Endothelial cell of umbilical vein (primary cell): ENCODE measurements at regions not wholly inside any gene's neighbourhood (a gene's known extent, or its start where the extent isn't known, plus 50 kb on each side); places are given as distances from the start of the nearest gene placed in this dataset.

Source experiments
- BruUV-seq: library from RNA; stranded (reverse); fragments of 400-500 nt; replicated peaks from 2 replicates; lab custom pipeline; 2021; lab: Mats Ljungman, UMichigan
- CTCF ChIA-PET: fragments of 300-600, 350-600 bp; sonication (Branson Sonifier 250); formaldehyde crosslinking; loops from one replicate; lab custom pipeline; 2021; ENCODE audit warnings: antibody characterized with exemption, inconsistent platforms; lab: Charles Lee
- POLR2A ChIA-PET: fragments of 300-600, 350-600 bp; sonication (Branson Sonifier 250); formaldehyde crosslinking; loops from one replicate; lab custom pipeline; 2021; ENCODE audit warnings: antibody characterized with exemption, inconsistent platforms; lab: Charles Lee
- DNase-seq: peaks from one replicate; pipeline ENCODE4 v3.0.0-alpha.2; 2011; ENCODE audit warnings: low read depth, low spot score
- FAIRE-seq: peaks from 2 replicates; lab custom pipeline; 2011; peaks lifted over from hg19 to GRCh38; lab: Jason Lieb, UNC
- H2AFZ ChIP-seq: 2 replicates; pipeline ENCODE4 v1.6.0; 2012; ENCODE audit warnings: low read depth, low read length, control low read depth, inconsistent platforms
- H3K27ac ChIP-seq: 2 replicates; pipeline ENCODE4 v1.5.1; 2011; ENCODE audit warnings: low read depth, mild to moderate bottlenecking, control low read depth, low read length, moderate library complexity; ENCODE audit not compliant: insufficient read depth
- H3K27me3 ChIP-seq, 2 experiments: 2 replicates each; pipeline versions ENCODE4 v1.6.0 to v1.6.1; 2011; ENCODE audit warnings: low read length in 2 of 2, mixed read lengths in 1 of 2; ENCODE audit not compliant: control insufficient read depth in 2 of 2, insufficient read depth in 2 of 2
- H3K36me3 ChIP-seq, 2 experiments: 2 replicates in 1 of 2; 3 replicates in 1 of 2; pipeline ENCODE4 v1.5.1; 2011; ENCODE audit warnings: low read length in 2 of 2, mild to moderate bottlenecking in 1 of 2, moderate library complexity in 1 of 2; ENCODE audit not compliant: control insufficient read depth in 2 of 2, insufficient read depth in 2 of 2; ENCODE audit errors: extremely low read depth in 1 of 2
- H3K4me1 ChIP-seq: 3 replicates; pipeline ENCODE4 v1.5.1; 2011; ENCODE audit warnings: mild to moderate bottlenecking, low read length; ENCODE audit not compliant: control insufficient read depth, insufficient read depth; ENCODE audit errors: extremely low read depth
- H3K4me2 ChIP-seq: 2 replicates; pipeline ENCODE4 v1.6.1; 2011; ENCODE audit warnings: low read length, control low read depth, mixed read lengths; ENCODE audit not compliant: insufficient read depth
- H3K4me3 ChIP-seq, 3 experiments: fragments of 200-600 bp in 1 of 3; sonication (generic), shearing (Covaris generic) in 1 of 3; replicated peaks in 1 of 3; 2 replicates each; pipeline ENCODE4 v1.5.1; 2011 to 2016; ENCODE audit warnings: control low read depth in 3 of 3, low read length in 3 of 3, mild to moderate bottlenecking in 2 of 3, inconsistent platforms in 1 of 3, low read depth in 1 of 3, moderate library complexity in 1 of 3; ENCODE audit not compliant: insufficient read depth in 1 of 3
- H3K79me2 ChIP-seq: 2 replicates; pipeline ENCODE4 v1.6.0; 2012; ENCODE audit warnings: low read length, inconsistent platforms; ENCODE audit not compliant: control insufficient read depth, insufficient read depth
- H3K9ac ChIP-seq: replicated peaks from 2 replicates; pipeline ENCODE3; 2011; ENCODE audit warnings: low read length, control low read depth; ENCODE audit not compliant: insufficient read depth; ENCODE audit errors: extremely low read depth
- H3K9me1 ChIP-seq: replicated peaks from 3 replicates; pipeline ENCODE4 v1.6.0; 2011; ENCODE audit warnings: mild to moderate bottlenecking, low read length; ENCODE audit not compliant: control insufficient read depth, insufficient read depth; ENCODE audit errors: extremely low read depth
- H3K9me3 ChIP-seq: replicated peaks from 2 replicates; pipeline ENCODE4 v1.5.1; 2012; ENCODE audit warnings: low read length, inconsistent platforms; ENCODE audit not compliant: control insufficient read depth, insufficient read depth
- H4K20me1 ChIP-seq: replicated peaks from 2 replicates; pipeline ENCODE3; 2011; ENCODE audit warnings: mild to moderate bottlenecking, low read length; ENCODE audit not compliant: control insufficient read depth, insufficient read depth; ENCODE audit errors: extremely low read depth
- CTCF ChIP-seq, 2 donors: IDR thresholded peaks; 1 replicate in 1 of 2; 2 replicates in 1 of 2; pipeline ENCODE4 v1.5.1; 2011; ENCODE audit warnings: low read length in 2 of 2, mild to moderate bottlenecking in 2 of 2, moderate library complexity in 2 of 2, control low read depth in 1 of 2, inconsistent platforms in 1 of 2, low read depth in 1 of 2; ENCODE audit not compliant: insufficient read depth in 1 of 2; ENCODE audit errors: extremely low read depth in 1 of 2
- EZH2 ChIP-seq: IDR thresholded peaks from 2 replicates; pipeline ENCODE4 v1.6.1; 2012; ENCODE audit warnings: borderline replicate concordance, low read depth, mild to moderate bottlenecking, moderate library complexity, low read length, inconsistent platforms; ENCODE audit not compliant: severe bottlenecking
- FOS ChIP-seq: IDR thresholded peaks from 2 replicates; pipeline ENCODE4 v1.6.1; 2011; ENCODE audit warnings: mild to moderate bottlenecking, low read length, moderate library complexity, borderline replicate concordance; ENCODE audit not compliant: insufficient read depth
- GATA2 ChIP-seq: IDR thresholded peaks from 2 replicates; pipeline ENCODE4 v1.7.0; 2011; ENCODE audit warnings: low read depth, mild to moderate bottlenecking, moderate library complexity, mixed read lengths, low read length; ENCODE audit not compliant: insufficient read length, insufficient read depth
- JUN ChIP-seq: IDR thresholded peaks from 2 replicates; pipeline ENCODE4 v1.6.1; 2011; ENCODE audit warnings: borderline replicate concordance, low read depth; ENCODE audit not compliant: insufficient read length, insufficient read depth
- MAX ChIP-seq: IDR thresholded peaks from 2 replicates; pipeline ENCODE4 v1.6.1; 2011; ENCODE audit not compliant: insufficient read depth, insufficient read length
- MYC ChIP-seq: IDR thresholded peaks from one replicate; pipeline ENCODE4 v1.6.1; 2011; ENCODE audit warnings: mild to moderate bottlenecking, low read depth, low read length
- POLR2A ChIP-seq: IDR thresholded peaks from 2 replicates; pipeline ENCODE4 v1.6.1; 2012; ENCODE audit warnings: low read depth, mild to moderate bottlenecking, control low read depth, low read length
- POLR2AphosphoS5 ChIP-seq: IDR thresholded peaks from 2 replicates; pipeline ENCODE4 v1.6.1; 2012; ENCODE audit warnings: low read depth, mild to moderate bottlenecking, control low read depth, low read length, moderate library complexity; ENCODE audit not compliant: insufficient read depth
- dilution Hi-C: fragments of 300-500 bp; cut with MboI; formaldehyde crosslinking; loops from one replicate; pipeline ENCODE4 v1.15.0; 2019; ENCODE audit warnings: low sequenced_read_pairs; ENCODE audit not compliant: extremely low pct_ligation_motif_present
- intact Hi-C: fragments of 100-400 bp; cut with micrococcal nuclease; formaldehyde crosslinking; loops from one replicate; pipeline ENCODE4 v1.10.0; 2022

- Histone ChIP-seq H3K27ac (no peak overlapping the region), H4K20me1 (no peaks in the 10 kb centered on the region), H3K27me3 (no peaks in the 10 kb centered on the region), H3K4me2 (no peak overlapping the region), H3K9me3 (no peaks in the 10 kb centered on the region), H3K4me1 (no peaks in the 10 kb centered on the region), H2AFZ (no peak overlapping the region), H3K4me3 (no peak overlapping the region), H3K9me1 (no peaks in the 10 kb centered on the region), H3K79me2 (no peaks in the 10 kb centered on the region), H3K36me3 (no peaks in the 10 kb centered on the region), H3K9ac (no peak overlapping the region)
- TF ChIP-seq MAX (no peak), JUN (no peak), MYC (no peak), GATA2 (no peak), FOS (no peak)
- no TSS peak for BruUV-seq
- FAIRE-seq (no peak), DNase-seq (no peak)
- dilution Hi-C loops = no loop called here
- ChIA-PET CTCF (no interaction called here), POLR2A (no interaction called here)
- intact Hi-C loops = no loop called here
Observed at GRCh38 chr3:165504554-165504953, 308.4 kb upstream of the SLITRK3 start.

- dilution Hi-C loops (no loop called here), intact Hi-C loops (no loop called here)
- Histone ChIP-seq H3K9me1 (no peaks in the 10 kb centered on the region), H3K36me3 (no peaks in the 10 kb centered on the region), H3K9me3 (no peaks in the 10 kb centered on the region), H3K79me2 (no peaks in the 10 kb centered on the region), H2AFZ (no peak overlapping the region), H3K4me3 (no peak overlapping the region), H4K20me1 (no peaks in the 10 kb centered on the region), H3K9ac (no peak overlapping the region), H3K4me2 (no peak overlapping the region), H3K27me3 (no peaks in the 10 kb centered on the region), H3K27ac (no peak overlapping the region), H3K4me1 (no peaks in the 10 kb centered on the region)
- FAIRE-seq = no peak
- CTCF ChIA-PET = no interaction called here
- POLR2A ChIA-PET = no interaction called here
- BruUV-seq = no TSS peak
- TF ChIP-seq POLR2A (no peak), GATA2 (no peak), MAX (no peak), MYC (no peak), CTCF (IDR thresholded peaks at IDR 0.05; ENCODE audit: extremely low read depth in 1 of 2, insufficient read depth in 1 of 2, low read depth in 1 of 2, low read length in 2 of 2) (no peak), JUN (no peak), FOS (no peak), POLR2AphosphoS5 (no peak), EZH2 (no peak)
- DNase-seq = no peak
Observed at GRCh38 chr3:165503825-165504224, 307.6 kb upstream of the SLITRK3 start.
